Spleen (tissue), 7 donors: ENCODE measurements at regions not wholly inside any gene's neighbourhood (a gene's known extent, or its start where the extent isn't known, plus 50 kb on each side); places are given as distances from the start of the nearest gene placed in this dataset.

Source experiments
- POLR2AphosphoS5 ChIP-seq, 3 donors: sonication (generic); formaldehyde crosslinking; IDR thresholded peaks; one replicate each; pipeline ENCODE4 v1.5.1; 2017; ENCODE audit warnings: antibody characterized with exemption in 3 of 3
- TF ChIP-seq, protein P1 (sequence below), 11 experiments: fragments of 200-600 bp in 7 of 11; fragments of 450-650 bp in 4 of 11; sonication (generic) in 4 of 11; IDR thresholded peaks in 8 of 11; conservative IDR thresholded peaks in 3 of 11; 1 replicate in 7 of 11; 2 replicates in 4 of 11; pipeline versions ENCODE4 v1.4.0 to v1.8.0; 2016 to 2021; ENCODE audit warnings: antibody characterized with exemption in 11 of 11, inconsistent platforms in 4 of 11, mild to moderate bottlenecking in 1 of 11
- donor health status: DM: no; HTN: no; CAD: no; lungs with moderate emphysema.
- donor health status: DM: no; HTN: no; CAD: no.
- donor health status: DM: no; HTN: no; CAD: no.

DNA sequence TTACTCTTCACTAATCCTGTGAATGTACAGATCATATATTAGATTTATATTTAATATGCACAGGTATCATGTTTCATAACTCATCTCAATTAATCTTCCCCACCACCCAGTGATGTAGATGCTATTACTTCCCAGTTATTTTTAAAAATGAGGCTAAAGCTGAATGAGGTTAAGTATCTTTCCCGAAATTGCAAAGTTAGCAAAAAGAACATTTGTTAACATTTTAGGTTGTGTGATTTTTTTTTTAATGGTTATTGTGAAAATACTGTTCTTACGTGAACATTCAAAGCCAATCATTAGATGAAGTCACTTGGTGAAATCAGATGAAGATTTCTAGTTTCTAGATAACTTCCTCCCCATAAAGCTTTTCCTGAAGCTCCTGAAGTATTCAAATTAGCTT lies 186.9 kb upstream of the PLEKHA5 start:
- TF ChIP-seq, protein P1, sequence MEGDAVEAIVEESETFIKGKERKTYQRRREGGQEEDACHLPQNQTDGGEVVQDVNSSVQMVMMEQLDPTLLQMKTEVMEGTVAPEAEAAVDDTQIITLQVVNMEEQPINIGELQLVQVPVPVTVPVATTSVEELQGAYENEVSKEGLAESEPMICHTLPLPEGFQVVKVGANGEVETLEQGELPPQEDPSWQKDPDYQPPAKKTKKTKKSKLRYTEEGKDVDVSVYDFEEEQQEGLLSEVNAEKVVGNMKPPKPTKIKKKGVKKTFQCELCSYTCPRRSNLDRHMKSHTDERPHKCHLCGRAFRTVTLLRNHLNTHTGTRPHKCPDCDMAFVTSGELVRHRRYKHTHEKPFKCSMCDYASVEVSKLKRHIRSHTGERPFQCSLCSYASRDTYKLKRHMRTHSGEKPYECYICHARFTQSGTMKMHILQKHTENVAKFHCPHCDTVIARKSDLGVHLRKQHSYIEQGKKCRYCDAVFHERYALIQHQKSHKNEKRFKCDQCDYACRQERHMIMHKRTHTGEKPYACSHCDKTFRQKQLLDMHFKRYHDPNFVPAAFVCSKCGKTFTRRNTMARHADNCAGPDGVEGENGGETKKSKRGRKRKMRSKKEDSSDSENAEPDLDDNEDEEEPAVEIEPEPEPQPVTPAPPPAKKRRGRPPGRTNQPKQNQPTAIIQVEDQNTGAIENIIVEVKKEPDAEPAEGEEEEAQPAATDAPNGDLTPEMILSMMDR (IDR thresholded peaks at IDR 0.05 in 8 of 11, conservative IDR thresholded peaks at IDR 0.05 in 3 of 11) = no peak
- no peak for TF ChIP-seq POLR2AphosphoS5 (IDR thresholded peaks at IDR 0.05)
